SK-N-SH (cell line): ENCODE measurements at regions not wholly inside any gene's neighbourhood (a gene's known extent, or its start where the extent isn't known, plus 50 kb on each side); places are given as distances from the start of the nearest gene placed in this dataset.
"Not testable (repeated sequence)": the region's sequence is repeated elsewhere in the genome, so short reads cannot be mapped to it uniquely, and the experiment has no call there.

Experiments used
- CHD2 ChIP-seq: fragments of 150-350 bp; IDR thresholded peaks from 2 replicates; pipeline ENCODE4 v1.6.1; 2018; ENCODE audit warnings: low read length; ENCODE audit not compliant: partially characterized antibody
- ELF1 ChIP-seq: IDR thresholded peaks from 2 replicates; pipeline ENCODE4 v1.4.0; 2012
- EZH2phosphoT487 ChIP-seq: fragments of 200-600 bp; sonication (generic); IDR thresholded peaks from 2 replicates; pipeline ENCODE4 v1.6.1; 2017; ENCODE audit warnings: low read depth, mixed run types, mild to moderate bottlenecking, antibody characterized with exemption, moderate library complexity, borderline replicate concordance
- FOXM1 ChIP-seq: IDR thresholded peaks from 2 replicates; pipeline ENCODE4 v1.4.0; 2012; ENCODE audit warnings: low read depth, mild to moderate bottlenecking
- JUND ChIP-seq: IDR thresholded peaks from 2 replicates; pipeline ENCODE4 v1.4.0; 2012
- POLR2AphosphoS5 ChIP-seq: IDR thresholded peaks from 2 replicates; pipeline ENCODE4 v1.6.1; 2012; ENCODE audit warnings: low read depth, low read length
- RCOR1 ChIP-seq: fragments of 150-350 bp; IDR thresholded peaks from 2 replicates; pipeline ENCODE4 v1.6.1; 2017; ENCODE audit warnings: antibody characterized with exemption, low read length
- RFX5 ChIP-seq: IDR thresholded peaks from 2 replicates; pipeline ENCODE4 v1.6.1; 2012; ENCODE audit warnings: mild to moderate bottlenecking, improper control_type of control experiment, low read length
- SMC3 ChIP-seq: IDR thresholded peaks from 2 replicates; pipeline ENCODE4 v1.6.1; 2012; ENCODE audit warnings: low read depth, low read length, improper control_type of control experiment
- TAF1 ChIP-seq: IDR thresholded peaks from 2 replicates; pipeline ENCODE4 v1.6.1; 2012; ENCODE audit warnings: low read depth, mild to moderate bottlenecking, low read length, moderate library complexity, borderline replicate concordance
- TEAD4 ChIP-seq: IDR thresholded peaks from 2 replicates; pipeline ENCODE4 v1.4.0; 2012; ENCODE audit warnings: mild to moderate bottlenecking, borderline replicate concordance; ENCODE audit not compliant: insufficient read depth
- USF1 ChIP-seq: IDR thresholded peaks from 2 replicates; pipeline ENCODE4 v1.4.0; 2012; ENCODE audit warnings: low read depth, borderline replicate concordance
- TF ChIP-seq, protein P1 (sequence below): fragments of 200-600 bp; sonication (generic); IDR thresholded peaks from 2 replicates; pipeline ENCODE4 v1.6.1; 2017; ENCODE audit warnings: antibody characterized with exemption, mild to moderate bottlenecking, moderate library complexity

DNA sequence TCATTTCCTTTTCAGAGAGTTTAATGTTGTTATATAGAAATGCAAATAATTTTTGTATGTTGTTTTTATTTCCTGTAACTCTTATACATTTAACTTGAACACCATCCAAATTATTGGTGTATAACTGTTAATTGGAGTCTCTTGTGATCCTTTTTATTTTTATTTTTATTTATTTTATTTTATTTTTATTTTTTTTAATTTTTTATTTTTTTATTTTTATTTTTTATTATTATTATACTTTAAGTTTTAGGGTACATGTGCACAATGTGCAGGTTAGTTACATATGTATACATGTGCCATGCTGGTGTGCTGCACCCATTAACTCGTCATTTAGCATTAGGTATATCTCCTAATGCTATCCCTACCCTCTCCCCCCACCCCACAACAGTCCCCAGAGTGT is 71.2 kb upstream of the LYPLAL1 start:
- not testable (repeated sequence) for TF ChIP-seq CHD2, USF1, ELF1, EZH2phosphoT487, SMC3, RCOR1, TEAD4, TAF1, FOXM1, JUND, POLR2AphosphoS5, RFX5
- TF ChIP-seq, protein P1, sequence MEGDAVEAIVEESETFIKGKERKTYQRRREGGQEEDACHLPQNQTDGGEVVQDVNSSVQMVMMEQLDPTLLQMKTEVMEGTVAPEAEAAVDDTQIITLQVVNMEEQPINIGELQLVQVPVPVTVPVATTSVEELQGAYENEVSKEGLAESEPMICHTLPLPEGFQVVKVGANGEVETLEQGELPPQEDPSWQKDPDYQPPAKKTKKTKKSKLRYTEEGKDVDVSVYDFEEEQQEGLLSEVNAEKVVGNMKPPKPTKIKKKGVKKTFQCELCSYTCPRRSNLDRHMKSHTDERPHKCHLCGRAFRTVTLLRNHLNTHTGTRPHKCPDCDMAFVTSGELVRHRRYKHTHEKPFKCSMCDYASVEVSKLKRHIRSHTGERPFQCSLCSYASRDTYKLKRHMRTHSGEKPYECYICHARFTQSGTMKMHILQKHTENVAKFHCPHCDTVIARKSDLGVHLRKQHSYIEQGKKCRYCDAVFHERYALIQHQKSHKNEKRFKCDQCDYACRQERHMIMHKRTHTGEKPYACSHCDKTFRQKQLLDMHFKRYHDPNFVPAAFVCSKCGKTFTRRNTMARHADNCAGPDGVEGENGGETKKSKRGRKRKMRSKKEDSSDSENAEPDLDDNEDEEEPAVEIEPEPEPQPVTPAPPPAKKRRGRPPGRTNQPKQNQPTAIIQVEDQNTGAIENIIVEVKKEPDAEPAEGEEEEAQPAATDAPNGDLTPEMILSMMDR = not testable (repeated sequence)
